ENCODE measurements at regions not wholly inside any gene's neighbourhood (a gene's known extent, or its start where the extent isn't known, plus 50 kb on each side); places are given as distances from the start of the nearest gene placed in this dataset.

- TF ChIP-seq CTCF (conservative IDR thresholded peaks at IDR 0.05 in 1 of 2, IDR thresholded peaks at IDR 0.05 in 1 of 2; ENCODE audit: extremely low read depth in 1 of 2, insufficient read depth in 1 of 2, low read depth in 1 of 2, low read length in 2 of 2) (no peak), EZH2 (IDR thresholded peaks at IDR 0.05; ENCODE audit: borderline replicate concordance, low read length) (no peak)
Observed at GRCh38 chr22:45104313-45104712, 59.4 kb upstream of the NUP50 start.

Data from mammary epithelial cell (primary cell).